HG03060 (cell line): ENCODE measurements at regions not wholly inside any gene's neighbourhood (a gene's known extent, or its start where the extent isn't known, plus 50 kb on each side); places are given as distances from the start of the nearest gene placed in this dataset.

Experiments
- ATAC-seq: cut with Tn5 transposase; IDR thresholded peaks from one replicate; pipeline ENCODE4 v1.9.1; 2021; ENCODE audit warnings: low read depth, moderate number of reproducible peaks; ENCODE audit not compliant: unreplicated experiment

GRCh38 chr6:79864421-79864820 is 82.9 kb downstream of the ELOVL4 start:
- no peak for ATAC-seq

GRCh38 chr6:79864001-79864400 is 83.4 kb downstream of the ELOVL4 start:
- no peak for ATAC-seq

- ATAC-seq: no peak
Measured at GRCh38 chr6:79863566-79863965, 83.8 kb downstream of the ELOVL4 start.

GRCh38 chr6:79862711-79863110 is 84.6 kb downstream of the ELOVL4 start:
- no peak for ATAC-seq

GRCh38 chr6:79862126-79862525 is 85.2 kb downstream of the ELOVL4 start:
- ATAC-seq: no peak

- no peak for ATAC-seq
Measured at GRCh38 chr6:79861023-79861422, 86.3 kb downstream of the ELOVL4 start.

GRCh38 chr6:79847426-79847825 is 99.9 kb downstream of the ELOVL4 start:
- ATAC-seq: no peak

GRCh38 chr6:79842376-79843040 is 104.8 kb downstream of the ELOVL4 start:
- no peak for ATAC-seq

GRCh38 chr6:79841577-79842375 is 105.6 kb downstream of the ELOVL4 start:
- ATAC-seq: no peak

GRCh38 chr6:79838851-79839250 is 108.5 kb downstream of the ELOVL4 start:
- no peak for ATAC-seq

- no peak for ATAC-seq
Measured at GRCh38 chr6:79833964-79834284, 113.4 kb downstream of the ELOVL4 start.

GRCh38 chr6:79833264-79833963 is 113.9 kb downstream of the ELOVL4 start:
- no peak for ATAC-seq

GRCh38 chr6:79832723-79833122 is 114.6 kb downstream of the ELOVL4 start:
- no peak for ATAC-seq

GRCh38 chr6:79824202-79824601 is 123.2 kb downstream of the ELOVL4 start:
- no peak for ATAC-seq

GRCh38 chr6:79821859-79822258 is 125.5 kb downstream of the ELOVL4 start:
- ATAC-seq: no peak

GRCh38 chr6:79818471-79818870 is 128.9 kb downstream of the ELOVL4 start:
- ATAC-seq: no peak

GRCh38 chr6:79814940-79815339 is 132.4 kb downstream of the ELOVL4 start:
- no peak for ATAC-seq

GRCh38 chr6:79813854-79814709 is 133.3 kb downstream of the ELOVL4 start:
- ATAC-seq: peak; percentile 82

- no peak for ATAC-seq
Measured at GRCh38 chr6:79813143-79813850, 134.1 kb downstream of the ELOVL4 start.

GRCh38 chr6:79812195-79812594 is 135.2 kb downstream of the ELOVL4 start:
- ATAC-seq: no peak
